ENCODE measurements at regions not wholly inside any gene's neighbourhood (a gene's known extent, or its start where the extent isn't known, plus 50 kb on each side); places are given as distances from the start of the nearest gene placed in this dataset.
"Not testable (repeated sequence)": the region's sequence is repeated elsewhere in the genome, so short reads cannot be mapped to it uniquely, and the experiment has no call there.

- no peak for DNase-seq
Measured at GRCh38 chr2:215793747-215794595, 219.4 kb downstream of the MREG start.

DNA sequence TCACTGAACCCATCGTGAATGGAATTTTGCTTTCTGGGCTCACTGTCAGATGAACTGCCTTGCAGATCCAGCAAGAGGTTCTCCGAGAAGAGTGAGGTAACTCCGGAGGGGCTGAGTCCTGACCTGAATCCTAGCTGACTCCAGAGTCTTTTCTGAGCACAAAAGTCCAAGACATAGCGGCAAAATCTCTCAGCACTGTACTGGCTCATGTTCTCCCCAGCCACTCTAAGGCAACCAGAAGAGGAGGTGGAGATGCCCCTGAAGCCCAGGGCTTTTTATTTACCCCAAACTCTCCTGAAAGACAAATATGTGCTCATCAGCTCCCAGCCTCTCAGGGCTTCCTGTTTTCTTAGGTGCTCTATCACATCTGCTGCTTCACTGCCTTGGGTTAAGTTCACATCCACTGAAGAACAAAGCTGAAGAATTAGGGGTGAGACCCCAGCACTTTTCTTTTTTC is 221.8 kb downstream of the MREG start:
- no peak for DNase-seq

DNA sequence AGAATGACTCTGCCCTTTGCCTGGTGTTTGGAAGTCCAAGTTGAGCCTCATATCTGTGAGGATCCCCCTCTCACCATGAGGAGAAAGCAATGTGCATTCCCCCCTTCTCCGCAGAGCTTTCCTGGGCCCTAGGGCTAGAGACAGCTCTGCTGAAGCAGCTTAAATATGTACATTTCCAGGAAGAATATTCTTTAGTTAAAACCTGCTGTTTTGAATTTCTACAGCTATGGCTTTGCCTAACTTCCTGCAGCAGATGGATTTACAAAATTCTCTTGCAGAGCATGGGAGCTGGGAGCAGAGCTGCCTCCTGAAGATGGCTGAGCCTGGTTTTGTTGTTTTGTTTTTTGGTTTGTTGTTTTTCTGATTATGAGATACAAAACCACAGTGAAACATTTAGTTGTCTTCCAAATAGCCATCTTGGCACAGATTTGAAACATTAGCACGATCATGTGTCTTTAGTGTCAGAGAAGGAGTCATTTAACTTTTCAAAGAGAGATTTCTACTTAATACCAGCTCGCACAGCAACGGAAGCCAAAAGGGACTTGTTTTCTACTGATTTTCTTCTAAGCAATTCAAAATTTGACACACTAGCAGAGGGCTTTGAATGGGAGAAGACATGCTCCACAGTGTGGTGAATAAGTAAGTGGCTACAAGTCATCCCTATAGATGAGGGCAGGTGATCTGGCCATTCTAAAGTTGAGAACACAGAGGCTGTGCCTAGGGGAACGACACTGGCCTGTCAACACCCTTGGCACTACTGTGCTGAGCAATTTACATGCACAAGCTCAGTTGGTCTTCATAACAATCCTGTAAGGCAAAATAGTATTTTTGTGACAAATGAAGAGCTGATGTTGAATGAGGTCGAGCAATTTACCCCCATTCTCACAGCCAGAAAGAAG is 222.6 kb downstream of the MREG start:
- DNase-seq = no peak

- DNase-seq = no peak
Measured at GRCh38 chr2:215787565-215788178, 225.7 kb downstream of the MREG start.

DNA sequence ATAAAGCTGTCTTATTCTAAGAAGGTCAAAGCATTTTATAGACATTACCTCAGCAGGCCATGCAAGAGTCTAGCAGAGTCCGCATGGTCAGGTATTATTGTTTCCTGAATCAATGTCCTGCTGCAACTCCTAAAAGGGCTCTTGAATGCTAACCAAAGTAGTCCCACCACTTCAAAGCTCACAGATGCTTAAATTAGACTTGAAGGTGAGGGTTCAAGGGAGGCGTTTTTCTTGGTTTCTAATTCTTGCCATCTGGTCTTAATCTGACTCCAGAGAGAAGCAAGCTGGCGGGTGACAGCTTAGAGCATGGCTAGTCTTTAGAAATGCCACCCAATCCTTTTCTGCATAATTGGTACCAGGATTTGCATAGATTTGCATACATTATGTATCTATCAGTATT is 226.3 kb downstream of the MREG start:
- DNase-seq = no peak

GRCh38 chr2:215784371-215784783 is 229.0 kb downstream of the MREG start:
- DNase-seq = no peak

DNA sequence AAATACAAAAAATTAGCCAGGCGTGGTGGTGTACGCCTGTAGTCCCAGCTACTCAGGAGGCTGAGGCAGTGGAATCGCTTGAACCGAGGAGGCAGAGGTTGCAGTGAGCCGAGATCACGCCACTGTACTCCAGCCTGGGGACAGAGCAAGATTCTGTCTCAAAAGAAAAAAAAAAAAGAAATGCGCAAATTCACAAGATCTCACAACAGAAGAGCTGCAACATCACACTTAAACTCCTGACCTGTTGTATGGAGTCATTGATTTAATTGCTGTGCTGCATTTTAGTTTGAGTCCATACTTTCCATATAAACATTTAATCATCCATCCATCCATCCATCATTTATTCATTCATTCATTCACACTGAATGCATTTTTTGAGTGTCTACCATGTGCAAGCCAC is 229.7 kb downstream of the MREG start:
- DNase-seq = not testable (repeated sequence)

DNA sequence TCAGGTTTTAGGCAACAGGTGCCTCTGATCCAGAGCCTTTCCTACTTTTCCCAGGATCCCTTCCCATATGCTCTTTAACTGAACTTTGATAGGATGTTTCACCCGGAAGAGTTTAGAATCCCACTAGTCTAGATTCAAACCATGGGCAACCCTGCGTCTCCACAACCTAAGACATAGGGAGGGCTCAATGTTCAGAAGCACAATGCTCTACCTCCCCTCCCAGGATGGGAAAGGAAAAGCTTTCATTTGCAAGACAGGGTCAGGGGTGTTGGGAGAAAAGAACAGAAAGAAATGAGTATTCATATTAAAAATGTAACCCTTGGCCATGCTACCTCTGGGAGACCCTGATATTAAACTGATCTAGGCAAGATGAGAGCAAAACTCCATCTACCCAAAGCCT is 230.4 kb downstream of the MREG start:
- no peak for DNase-seq

GRCh38 chr2:215782295-215782694 is 231.1 kb downstream of the MREG start:
- no peak for DNase-seq

GRCh38 chr2:215780907-215781685 is 232.3 kb downstream of the MREG start:
- no peak for DNase-seq

GRCh38 chr2:215780313-215780712 is 233.0 kb downstream of the MREG start:
- DNase-seq = no peak

DNA sequence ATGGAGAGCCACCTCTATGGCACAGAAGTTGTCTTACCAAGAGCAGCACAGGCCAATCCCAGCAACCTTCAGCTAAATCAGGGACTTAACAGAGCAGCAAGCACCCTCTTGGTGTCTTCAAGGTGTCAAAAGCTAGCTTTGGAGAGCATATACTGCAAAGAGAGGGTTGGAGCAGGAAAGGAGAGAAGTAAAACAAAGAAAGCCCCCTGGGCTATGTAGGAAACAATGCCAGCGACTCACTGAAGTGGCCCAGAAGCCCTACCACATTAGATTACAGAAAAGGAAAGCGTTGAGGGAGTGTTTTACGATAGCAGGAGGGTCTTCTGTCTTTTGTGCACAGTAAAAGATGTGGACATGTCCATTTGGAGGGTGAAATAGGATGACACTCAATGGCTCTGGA is 233.4 kb downstream of the MREG start:
- DNase-seq = no peak

DNA sequence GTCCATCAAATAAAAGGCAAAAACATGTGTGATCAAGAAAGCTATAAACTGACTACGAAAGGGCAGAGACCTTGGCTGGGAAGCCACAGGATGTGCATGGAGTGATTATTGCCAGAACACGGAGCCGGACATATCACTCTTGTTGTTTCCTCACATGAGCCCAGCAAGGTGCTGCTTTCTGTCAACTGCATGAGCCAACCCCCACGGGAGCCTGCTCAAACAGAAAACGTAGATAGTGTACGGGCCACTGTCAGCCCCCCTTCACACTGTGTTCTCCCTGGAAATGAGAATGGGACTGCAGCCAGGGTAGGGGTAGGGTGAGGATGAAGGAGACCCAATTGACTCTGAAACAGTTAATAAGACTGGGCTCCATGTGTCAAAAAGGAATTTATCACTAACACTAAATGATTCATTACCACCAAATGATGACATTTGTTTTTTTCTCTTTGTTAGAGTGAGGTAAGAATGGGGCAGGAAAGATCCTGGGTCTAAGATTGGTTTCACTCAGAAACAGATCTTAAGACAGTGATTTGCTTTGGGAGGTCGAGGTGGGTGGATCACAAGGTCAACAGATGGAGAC is 235.8 kb downstream of the MREG start:
- DNase-seq = no peak

- DNase-seq = no peak
Measured at GRCh38 chr2:215775106-215775505, 238.2 kb downstream of the MREG start.

DNA sequence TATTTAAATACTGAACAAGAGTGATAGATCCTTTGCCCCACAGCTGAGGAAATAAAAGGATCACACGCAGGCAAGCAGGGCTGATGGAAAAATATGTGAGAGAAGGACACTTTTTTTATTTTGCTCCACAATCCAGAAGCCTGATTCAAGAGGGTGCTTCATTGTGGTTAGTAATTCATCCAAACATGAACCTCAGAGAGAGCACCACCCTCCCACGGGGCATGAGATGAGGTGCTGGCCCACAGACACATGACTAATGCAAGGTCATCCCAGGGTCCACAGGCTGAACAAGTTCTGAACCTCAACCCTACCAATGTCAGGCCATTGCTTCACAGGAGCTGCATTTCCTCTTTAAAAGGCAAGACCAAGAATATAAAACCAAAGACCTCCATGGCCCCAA is 239.6 kb downstream of the MREG start:
- DNase-seq = no peak

DNA sequence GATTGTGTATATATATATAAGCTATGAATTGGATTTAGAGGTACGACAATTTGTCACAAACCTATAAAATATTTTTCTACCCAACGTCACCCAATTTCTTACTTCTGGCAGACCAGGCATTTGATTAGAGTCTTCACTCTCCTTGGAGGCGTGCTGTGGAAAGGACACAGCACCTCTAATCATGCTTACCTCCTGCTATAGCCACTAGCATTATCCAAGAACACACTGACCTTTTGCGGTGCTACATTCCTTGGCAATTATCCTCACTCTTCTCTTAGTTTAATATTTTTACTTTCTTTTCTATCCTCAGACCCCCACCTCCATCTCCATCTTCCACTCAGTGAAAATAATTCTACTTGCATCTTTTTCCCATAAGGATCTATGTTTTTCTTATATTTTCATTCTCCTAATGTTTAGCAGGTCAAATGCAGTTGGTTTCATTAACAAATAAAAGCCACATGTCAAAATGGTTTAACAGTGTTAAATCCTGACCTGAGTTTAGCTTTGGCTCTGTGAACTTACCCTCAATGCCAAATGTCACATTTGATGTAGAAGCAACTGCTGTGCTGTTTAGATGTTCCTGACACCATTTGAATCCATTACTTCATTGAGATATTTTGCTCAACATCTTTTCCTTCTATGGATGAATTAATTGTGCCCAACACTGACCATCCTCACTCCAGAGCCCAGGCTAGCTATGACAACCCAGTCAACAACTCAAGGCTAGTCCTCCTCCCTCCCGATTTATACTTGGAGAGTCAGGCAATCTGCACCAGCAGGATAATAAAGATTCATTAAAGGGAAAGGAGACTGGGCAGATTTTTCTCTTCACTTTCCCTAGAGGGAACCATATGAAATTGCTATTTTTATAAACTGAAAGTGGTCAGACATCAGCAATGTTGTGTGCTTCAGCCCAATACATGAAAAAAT is 240.5 kb downstream of the MREG start:
- DNase-seq = no peak

- no peak for DNase-seq
Measured at GRCh38 chr2:215772003-215772402, 241.3 kb downstream of the MREG start.

GRCh38 chr2:215771241-215771640 is 242.1 kb downstream of the MREG start:
- DNase-seq = no peak

GRCh38 chr2:215770668-215771067 is 242.7 kb downstream of the MREG start:
- DNase-seq = no peak

DNA sequence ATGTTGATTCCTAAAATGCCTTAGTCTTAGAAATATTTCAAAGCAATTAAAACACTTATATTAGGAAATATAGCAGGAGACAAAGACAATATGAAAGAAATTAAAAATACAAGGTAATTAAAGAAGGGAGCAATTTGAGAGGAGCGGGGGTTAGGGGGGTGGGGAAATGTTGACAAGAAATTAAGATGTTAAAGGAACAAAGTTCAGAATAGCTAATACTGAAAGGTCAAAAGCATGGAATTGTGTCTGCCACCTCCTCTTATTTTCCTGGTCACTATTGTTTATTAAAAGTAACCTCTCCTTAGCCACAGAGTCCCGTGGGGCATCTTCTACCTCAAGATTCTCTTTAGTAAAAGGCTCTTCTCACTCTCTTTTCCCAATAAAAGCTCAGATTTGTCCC is 244.1 kb downstream of the MREG start:
- DNase-seq = no peak

GRCh38 chr2:215767625-215768024 is 245.7 kb downstream of the MREG start:
- DNase-seq = no peak

Measured in activated CD4-positive, alpha-beta T cell treated with anti-CD3 and anti-CD28 coated beads, Interleukin-2, amount 50 U/mL, for 4 hours (primary cell).